Ecto neural progenitor cell (in vitro differentiated cells): ENCODE measurements at regions not wholly inside any gene's neighbourhood (a gene's known extent, or its start where the extent isn't known, plus 50 kb on each side); places are given as distances from the start of the nearest gene placed in this dataset.

Experiments used
- DNase-seq: peaks from one replicate; pipeline ENCODE4 v3.0.0-alpha.2; 2018; ENCODE audit warnings: low spot score

- peak; percentile 81 for DNase-seq
Measured at GRCh38 chr4:24419181-24420034, 164.9 kb downstream of the DHX15 start.

DNA sequence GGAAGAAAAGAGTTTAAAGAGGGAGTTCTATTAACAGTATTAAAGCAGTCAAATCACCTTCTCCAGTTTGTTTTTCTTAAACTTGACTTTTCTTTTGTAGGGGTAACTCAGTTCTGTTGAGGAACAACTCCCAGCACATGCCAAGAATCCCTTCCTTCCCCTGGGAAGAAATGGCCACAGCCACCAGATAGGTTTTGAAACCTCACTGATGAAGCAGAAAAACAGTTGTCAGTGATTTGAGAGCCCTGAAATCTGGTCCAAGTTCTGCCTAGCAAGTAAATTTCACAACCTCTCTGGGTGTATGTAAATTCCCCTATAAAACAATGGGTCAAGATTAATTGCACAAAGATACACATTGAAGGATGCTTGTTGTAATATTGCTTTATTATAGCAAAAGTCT is 167.1 kb downstream of the DHX15 start:
- no peak for DNase-seq

GRCh38 chr4:24416293-24416692 is 168.1 kb downstream of the DHX15 start:
- DNase-seq = no peak

DNA sequence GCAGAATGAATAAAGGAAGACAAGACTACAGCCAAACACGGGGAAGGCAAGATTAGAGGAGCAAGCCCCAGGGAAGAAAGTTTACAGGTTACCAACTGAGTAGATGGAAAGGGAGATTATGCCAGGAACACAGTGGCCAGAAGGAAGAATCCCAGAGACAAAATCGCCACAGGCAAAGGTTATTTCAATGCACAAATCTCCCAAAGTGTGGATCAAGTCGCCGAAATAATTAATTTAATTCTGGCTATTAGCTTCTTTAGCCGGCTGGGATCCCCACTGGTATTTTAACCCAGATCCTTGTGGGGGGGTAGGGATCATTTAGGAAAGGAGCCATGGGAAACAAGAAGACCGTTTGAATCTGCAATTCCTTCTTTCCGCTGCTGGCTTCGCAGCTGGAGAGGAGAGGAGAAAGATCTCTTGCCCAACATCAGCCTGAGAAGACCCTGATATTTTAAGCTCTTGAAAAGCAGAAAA is 171.0 kb downstream of the DHX15 start:
- peak; percentile 55 for DNase-seq

DNA sequence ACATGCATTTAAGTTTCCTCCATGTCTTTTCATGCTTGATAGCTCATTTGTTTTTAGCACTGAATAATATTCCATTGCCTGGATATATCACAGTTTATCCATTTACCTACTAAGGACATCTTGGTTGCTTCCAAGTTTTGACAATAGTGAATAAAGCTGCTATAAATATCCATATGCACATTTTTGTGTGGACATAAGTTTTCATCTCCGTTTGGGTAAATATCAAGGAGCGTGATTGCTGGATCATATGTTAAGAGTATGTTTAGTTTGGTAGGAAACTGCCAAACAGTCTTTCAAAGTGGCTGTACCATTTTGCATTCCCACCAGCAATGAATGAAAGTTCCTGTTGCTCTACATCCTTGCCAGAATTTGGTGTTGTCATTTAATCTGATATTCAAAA is 172.5 kb downstream of the DHX15 start:
- no peak for DNase-seq

DNA sequence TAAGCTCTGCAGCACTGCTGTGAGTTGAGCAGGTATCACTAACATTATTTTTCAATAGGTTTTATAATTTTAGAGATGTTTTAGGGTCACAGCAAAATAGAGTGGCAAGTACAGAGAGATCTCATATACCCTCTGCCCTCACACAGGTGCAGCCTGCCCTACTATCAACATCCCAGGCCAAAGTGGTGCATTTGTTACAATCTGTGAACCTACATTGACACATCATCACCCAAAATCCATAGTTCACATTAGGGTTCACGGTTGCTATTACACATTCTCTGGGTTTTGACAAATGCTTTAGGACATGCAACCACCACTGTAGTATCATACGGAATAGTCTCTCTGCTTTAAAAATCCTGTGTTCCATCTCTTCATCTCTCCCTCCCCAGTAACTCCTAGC is 173.1 kb downstream of the DHX15 start:
- no peak for DNase-seq

DNA sequence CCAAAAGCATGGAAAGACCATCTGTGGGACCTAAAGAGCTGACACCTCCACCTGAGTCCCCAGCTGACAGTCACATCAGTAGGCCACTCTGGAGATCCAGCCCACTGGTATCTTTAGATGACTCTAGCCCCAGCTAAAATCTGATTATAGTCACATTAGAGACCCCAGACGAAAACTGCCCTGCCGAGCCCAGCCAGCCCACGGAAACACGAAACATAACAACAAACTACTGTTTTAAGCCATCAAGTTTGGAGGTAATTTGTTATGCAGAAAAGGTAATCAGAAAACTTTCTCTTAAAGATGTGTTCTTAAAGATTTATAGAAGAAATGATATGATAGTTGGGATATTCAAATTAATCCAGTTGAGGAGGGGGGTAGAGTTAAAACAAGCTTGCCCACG is 175.7 kb downstream of the DHX15 start:
- no peak for DNase-seq

- DNase-seq = no peak
Measured at GRCh38 chr4:24405926-24406325, 178.4 kb downstream of the DHX15 start.

DNA sequence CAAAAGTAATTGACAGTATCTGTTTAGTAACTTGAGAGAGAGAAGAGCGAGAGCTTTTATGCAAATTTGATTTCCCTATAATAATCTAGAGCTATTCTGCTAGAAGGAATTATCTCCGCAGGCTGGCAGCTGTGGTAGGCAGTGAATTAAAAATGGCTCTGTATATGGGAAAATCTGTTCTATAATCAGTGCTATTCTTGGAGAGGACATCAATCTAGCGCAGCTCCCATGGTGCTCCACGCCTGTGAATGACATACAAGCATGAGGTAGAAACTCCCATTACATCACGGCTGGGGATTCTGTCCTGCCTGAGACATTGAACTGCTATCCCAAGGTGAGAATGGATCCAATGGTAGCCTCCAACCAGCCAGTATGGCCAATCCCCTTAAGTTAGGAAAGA is 179.0 kb downstream of the DHX15 start:
- DNase-seq = no peak

- no peak for DNase-seq
Measured at GRCh38 chr4:24404281-24404680, 180.1 kb downstream of the DHX15 start.

- DNase-seq = no peak
Measured at GRCh38 chr4:24403265-24403664, 181.1 kb downstream of the DHX15 start.

- DNase-seq = no peak
Measured at GRCh38 chr4:24400537-24400936, 183.8 kb downstream of the DHX15 start.

DNA sequence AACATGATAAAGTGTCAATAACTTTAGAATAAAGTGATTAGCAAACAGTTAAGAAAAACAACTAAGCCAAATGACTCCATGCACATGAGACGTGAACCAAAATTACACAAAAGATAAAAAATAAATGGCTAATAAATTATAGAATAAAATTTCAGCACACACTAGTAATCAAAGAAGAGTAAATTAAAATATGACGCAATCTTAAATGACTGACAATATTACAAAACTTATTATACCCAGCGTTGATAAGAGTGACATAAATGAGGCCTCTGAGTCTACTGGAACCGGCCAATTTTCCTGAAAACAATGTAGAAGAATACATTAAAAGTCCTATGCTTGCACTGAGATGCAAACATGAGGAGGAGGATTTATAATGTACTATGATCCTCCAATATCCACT is 187.4 kb downstream of the DHX15 start:
- no peak for DNase-seq

DNA sequence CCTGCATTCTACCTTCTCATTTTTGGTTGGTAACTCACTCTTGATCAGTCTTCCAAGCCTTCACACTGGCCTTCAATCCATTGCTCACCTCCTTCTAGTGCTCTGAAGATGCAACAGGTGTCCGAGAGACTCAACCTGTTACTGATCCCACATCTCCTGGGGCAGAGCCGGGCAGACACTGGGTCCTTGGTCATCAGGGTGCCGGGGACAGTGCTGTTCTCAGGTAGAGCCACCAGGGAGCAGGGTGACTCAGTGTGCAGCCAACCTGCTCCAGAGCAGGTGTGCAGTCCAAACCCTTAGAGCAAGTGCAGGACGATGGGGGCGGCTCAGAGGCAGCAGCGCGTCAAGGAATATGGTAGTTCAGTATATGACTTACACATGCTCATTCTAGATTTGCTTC is 188.4 kb downstream of the DHX15 start:
- no peak for DNase-seq

DNA sequence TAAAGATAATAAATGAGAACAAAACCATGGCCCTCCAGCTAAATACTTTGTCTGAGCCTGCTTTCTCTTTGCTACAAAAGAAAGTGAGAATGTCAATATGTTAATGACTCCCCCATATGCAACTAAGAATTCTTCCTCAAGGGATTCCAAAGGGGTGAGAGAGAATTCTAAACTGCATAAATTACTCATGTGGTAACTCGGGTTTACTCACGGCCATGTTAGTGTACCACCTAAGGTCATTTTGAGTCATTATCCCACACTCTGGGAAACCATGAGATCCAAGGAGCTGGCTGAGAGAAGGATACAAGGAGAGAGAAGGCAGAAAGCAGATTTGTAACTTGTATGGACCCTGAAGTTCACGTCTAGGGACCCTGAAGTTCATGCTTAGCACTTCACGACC is 190.3 kb downstream of the DHX15 start:
- no peak for DNase-seq

- no peak for DNase-seq
Measured at GRCh38 chr4:24392613-24393012, 191.7 kb downstream of the DHX15 start.

- DNase-seq = no peak
Measured at GRCh38 chr4:24382381-24382780, 202.0 kb downstream of the DHX15 start.

- DNase-seq = no peak
Measured at GRCh38 chr4:24380957-24381665, 203.2 kb downstream of the DHX15 start.

GRCh38 chr4:24373704-24374103 is 210.7 kb downstream of the DHX15 start:
- no peak for DNase-seq

GRCh38 chr4:24372881-24373280 is 211.5 kb downstream of the DHX15 start:
- no peak for DNase-seq

DNA sequence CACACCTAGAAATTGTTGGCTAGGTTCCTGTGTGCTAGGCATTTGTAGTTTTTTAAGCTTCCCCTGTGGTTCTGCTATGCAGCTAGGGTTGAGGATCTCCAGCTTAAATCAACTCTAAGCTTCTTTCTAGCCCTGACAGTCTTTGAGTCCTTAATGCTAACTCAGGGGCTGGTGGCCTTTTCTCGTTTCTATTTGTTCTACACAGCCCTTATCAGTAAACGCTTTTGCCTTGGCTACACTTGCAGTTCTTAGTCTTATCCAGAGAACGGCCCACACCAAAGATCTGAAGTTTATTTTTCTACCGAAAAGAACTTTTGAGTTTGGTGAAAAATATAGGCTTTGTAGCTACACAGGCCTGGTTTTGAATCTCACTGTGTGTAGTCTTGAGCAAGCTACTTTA is 212.0 kb downstream of the DHX15 start:
- DNase-seq = no peak

DNA sequence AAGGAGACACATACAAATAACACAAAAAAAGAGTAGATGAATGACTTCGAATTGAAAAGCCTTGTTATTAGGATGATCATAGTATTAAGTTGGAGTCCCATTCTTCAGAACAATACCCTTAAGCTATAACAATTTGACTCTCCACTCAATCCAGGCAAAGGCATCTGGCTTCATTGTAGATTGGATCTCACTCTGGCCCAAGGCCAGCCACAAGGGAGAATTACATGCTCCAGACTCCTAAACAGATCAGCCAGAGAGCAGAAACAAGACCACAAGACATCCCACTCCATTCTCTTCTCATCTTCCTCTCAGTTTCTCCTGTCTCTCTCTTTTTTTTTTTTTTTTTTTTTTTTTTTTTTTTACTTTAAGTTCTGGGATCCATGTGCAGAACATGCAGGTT is 213.9 kb downstream of the DHX15 start:
- DNase-seq = no peak

DNA sequence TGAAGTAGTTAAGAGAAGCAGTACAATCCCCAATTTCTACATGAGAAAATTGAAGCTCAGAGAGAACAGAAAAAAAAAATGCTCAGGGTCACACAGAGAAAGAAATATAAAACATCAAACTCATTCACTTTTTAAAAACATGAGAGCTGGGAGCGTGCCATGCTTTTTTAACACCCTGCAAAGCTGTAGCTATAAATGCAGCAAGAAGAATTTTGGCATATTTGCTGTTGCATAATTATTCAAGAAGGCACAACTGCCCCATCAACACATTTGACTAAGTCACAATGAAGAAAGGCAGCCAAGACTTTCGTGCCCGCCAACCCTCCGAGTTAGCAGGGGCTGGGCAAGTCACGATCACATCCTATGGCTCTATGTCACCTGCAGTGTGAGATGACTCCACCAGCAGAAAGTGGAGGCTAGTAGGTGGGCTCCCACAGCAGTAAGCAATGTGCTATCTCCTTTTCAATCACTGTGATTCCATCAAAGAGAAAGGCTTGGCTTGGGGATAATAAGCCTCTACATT is 214.8 kb downstream of the DHX15 start:
- DNase-seq = no peak
